Effector memory CD8-positive, alpha-beta T cell (primary cell): ENCODE measurements at regions not wholly inside any gene's neighbourhood (a gene's known extent, or its start where the extent isn't known, plus 50 kb on each side); places are given as distances from the start of the nearest gene placed in this dataset.
"Not testable (repeated sequence)": the region's sequence is repeated elsewhere in the genome, so short reads cannot be mapped to it uniquely, and the experiment has no call there.

ENCODE experiments used
- ATAC-seq: fragments of 150-1000 bp; cut with Tn5 transposase; replicated peaks from 2 replicates; pipeline ENCODE4 v1.10.0; 2021; ENCODE audit warnings: mild to moderate bottlenecking, moderate library complexity
- DNase-seq, 3 experiments: peaks; one replicate each; pipeline ENCODE4 v3.0.0; 2021
- H3K27ac Mint-ChIP-seq, 2 donors: one replicate each; pipeline ENCODE4 v1.8.0; 2022; ENCODE audit warnings: mild to moderate bottlenecking in 2 of 2, mixed read lengths in 2 of 2, moderate library complexity in 2 of 2
- H3K27me3 Mint-ChIP-seq, 2 donors: one replicate each; pipeline ENCODE4 v1.8.0; 2022; ENCODE audit warnings: mixed read lengths in 2 of 2
- H3K36me3 Mint-ChIP-seq: one replicate; pipeline ENCODE4 v1.8.0; 2022; ENCODE audit warnings: mild to moderate bottlenecking, moderate library complexity, mixed read lengths; ENCODE audit not compliant: insufficient read depth
- H3K4me1 Mint-ChIP-seq, 2 donors: one replicate each; pipeline ENCODE4 v1.8.0; 2022; ENCODE audit warnings: low read depth in 2 of 2, mixed read lengths in 2 of 2
- H3K4me3 Mint-ChIP-seq, 2 donors: one replicate each; pipeline ENCODE4 v1.8.0; 2022; ENCODE audit warnings: mild to moderate bottlenecking in 2 of 2, mixed read lengths in 2 of 2, moderate library complexity in 2 of 2
- H3K9me3 Mint-ChIP-seq, 2 donors: one replicate each; pipeline ENCODE4 v1.8.0; 2022; ENCODE audit warnings: mixed read lengths in 2 of 2

GRCh38 chr15:30030345-30030744 lies 52.4 kb upstream of the GOLGA8J start:
- Mint-ChIP-seq H3K27me3 (peaks cover 6 to 15% of the 10 kb centered on the region in 2 donors), H3K4me1 (no peaks in the 10 kb centered on the region), H3K4me3 (no peak overlapping the region), H3K27ac (no peak overlapping the region), H3K36me3 (no peaks in the 10 kb centered on the region), H3K9me3 (peaks cover 0 to 7% of the 10 kb centered on the region in 2 donors)
- ATAC-seq (no peak), DNase-seq (no peak)

- ATAC-seq (no peak), DNase-seq (no peak)
- Mint-ChIP-seq H3K4me3 (no peak overlapping the region), H3K9me3 (peaks cover 0 to 7% of the 10 kb centered on the region in 2 donors), H3K27me3 (peaks cover 36 to 58% of the 10 kb centered on the region in 2 donors), H3K36me3 (no peaks in the 10 kb centered on the region), H3K27ac (no peak overlapping the region), H3K4me1 (no peaks in the 10 kb centered on the region)
These were observed 58.9 kb upstream of the GOLGA8J start for GRCh38 chr15:30023798-30024295.

GRCh38 chr15:30010746-30011145 lies 72.0 kb upstream of the GOLGA8J start:
- H3K4me1 Mint-ChIP-seq = no peaks in the 10 kb centered on the region
- DNase-seq (no peak), ATAC-seq (no peak)
- H3K27me3 Mint-ChIP-seq = peaks cover 0 to 9% of the 10 kb centered on the region in 2 donors
- no peak overlapping the region for H3K27ac Mint-ChIP-seq
- H3K4me3 Mint-ChIP-seq = no peak overlapping the region
- no peaks in the 10 kb centered on the region for H3K9me3 Mint-ChIP-seq
- no peaks in the 10 kb centered on the region for H3K36me3 Mint-ChIP-seq

GRCh38 chr15:30008156-30008555 lies 74.6 kb upstream of the GOLGA8J start:
- Mint-ChIP-seq H3K4me3 (no peak overlapping the region), H3K4me1 (no peaks in the 10 kb centered on the region), H3K27ac (no peak overlapping the region), H3K36me3 (no peaks in the 10 kb centered on the region), H3K27me3 (peaks cover 0 to 8% of the 10 kb centered on the region in 2 donors), H3K9me3 (no peaks in the 10 kb centered on the region)
- DNase-seq (no peak), ATAC-seq (no peak)

GRCh38 chr15:30001602-30002001 lies 81.2 kb upstream of the GOLGA8J start:
- no peak for DNase-seq
- H3K4me3 Mint-ChIP-seq = no peak overlapping the region
- H3K27ac Mint-ChIP-seq = no peak overlapping the region
- H3K27me3 Mint-ChIP-seq = peaks cover 0 to 6% of the 10 kb centered on the region in 2 donors
- H3K9me3 Mint-ChIP-seq = no peaks in the 10 kb centered on the region
- ATAC-seq = no peak
- no peaks in the 10 kb centered on the region for H3K36me3 Mint-ChIP-seq
- H3K4me1 Mint-ChIP-seq = no peaks in the 10 kb centered on the region

- no peaks in the 10 kb centered on the region for H3K36me3 Mint-ChIP-seq
- ATAC-seq = no peak
These were observed 84.7 kb upstream of the GOLGA8J start for GRCh38 chr15:29998033-29998432.

GRCh38 chr15:29997499-29997898 lies 85.3 kb upstream of the GOLGA8J start:
- Mint-ChIP-seq H3K36me3 (no peaks in the 10 kb centered on the region), H3K4me3 (no peak overlapping the region), H3K9me3 (no peaks in the 10 kb centered on the region), H3K27ac (no peak overlapping the region), H3K4me1 (no peaks in the 10 kb centered on the region), H3K27me3 (peaks cover 0 to 6% of the 10 kb centered on the region in 2 donors)
- no peak for ATAC-seq
- DNase-seq = no peak

More at GRCh38 chr15:29998033-29998432, 84.7 kb upstream of the GOLGA8J start:
- H3K4me1 Mint-ChIP-seq = no peaks in the 10 kb centered on the region
- no peaks in the 10 kb centered on the region for H3K9me3 Mint-ChIP-seq
- no peak overlapping the region for H3K27ac Mint-ChIP-seq
- no peak for DNase-seq
- peaks cover 0 to 6% of the 10 kb centered on the region in 2 donors for H3K27me3 Mint-ChIP-seq
- H3K4me3 Mint-ChIP-seq = no peak overlapping the region

GRCh38 chr15:29994284-29994683 lies 88.5 kb upstream of the GOLGA8J start:
- Mint-ChIP-seq H3K4me1 (no peaks in the 10 kb centered on the region), H3K9me3 (no peaks in the 10 kb centered on the region), H3K27me3 (no peaks in the 10 kb centered on the region), H3K4me3 (no peak overlapping the region), H3K27ac (no peak overlapping the region), H3K36me3 (no peaks in the 10 kb centered on the region)
- DNase-seq (no peak), ATAC-seq (no peak)

- Mint-ChIP-seq H3K4me1 (no peaks in the 10 kb centered on the region), H3K27ac (no peak overlapping the region), H3K4me3 (no peak overlapping the region), H3K27me3 (no peaks in the 10 kb centered on the region), H3K36me3 (no peaks in the 10 kb centered on the region), H3K9me3 (no peaks in the 10 kb centered on the region)
- ATAC-seq (no peak), DNase-seq (no peak)
These were observed 91.8 kb upstream of the GOLGA8J start for GRCh38 chr15:29990954-29991353.

GRCh38 chr15:29990035-29990434 lies 92.7 kb upstream of the GOLGA8J start:
- ATAC-seq = no peak
- H3K27ac Mint-ChIP-seq = no peak overlapping the region
- no peaks in the 10 kb centered on the region for H3K27me3 Mint-ChIP-seq

GRCh38 chr15:29988701-29989100 lies 94.1 kb upstream of the GOLGA8J start:
- Mint-ChIP-seq H3K36me3 (no peaks in the 10 kb centered on the region), H3K9me3 (no peaks in the 10 kb centered on the region), H3K4me1 (no peaks in the 10 kb centered on the region), H3K4me3 (no peak overlapping the region), H3K27me3 (no peaks in the 10 kb centered on the region), H3K27ac (no peak overlapping the region)
- no peak for DNase-seq
- ATAC-seq = no peak

More at GRCh38 chr15:29990035-29990434, 92.7 kb upstream of the GOLGA8J start:
- Mint-ChIP-seq H3K4me1 (no peaks in the 10 kb centered on the region), H3K9me3 (no peaks in the 10 kb centered on the region), H3K36me3 (no peaks in the 10 kb centered on the region), H3K4me3 (no peak overlapping the region)
- no peak for DNase-seq

GRCh38 chr15:29986946-29987345 lies 95.8 kb upstream of the GOLGA8J start:
- H3K27ac Mint-ChIP-seq = no peak overlapping the region
- no peaks in the 10 kb centered on the region for H3K27me3 Mint-ChIP-seq
- ATAC-seq (no peak), DNase-seq (no peak)
- H3K4me3 Mint-ChIP-seq = no peak overlapping the region
- H3K4me1 Mint-ChIP-seq = no peaks in the 10 kb centered on the region
- no peaks in the 10 kb centered on the region for H3K36me3 Mint-ChIP-seq
- H3K9me3 Mint-ChIP-seq = no peaks in the 10 kb centered on the region

- Mint-ChIP-seq H3K27ac (no peak overlapping the region), H3K4me1 (no peaks in the 10 kb centered on the region), H3K36me3 (peaks cover 2% of the 10 kb centered on the region), H3K9me3 (no peaks in the 10 kb centered on the region), H3K27me3 (no peaks in the 10 kb centered on the region), H3K4me3 (no peak overlapping the region)
- no peak for ATAC-seq
- no peak for DNase-seq
These were observed 104.1 kb upstream of the GOLGA8J start for GRCh38 chr15:29978411-29979382.

GRCh38 chr15:29974056-29974455 lies 108.7 kb upstream of the GOLGA8J start:
- H3K4me1 Mint-ChIP-seq, DNase-seq, H3K4me3 Mint-ChIP-seq, H3K27ac Mint-ChIP-seq, H3K9me3 Mint-ChIP-seq, ATAC-seq, H3K36me3 Mint-ChIP-seq: not testable (repeated sequence)
- H3K27me3 Mint-ChIP-seq = peaks cover 29 to 31% of the 10 kb centered on the region in 2 donors
